ENCODE measurements at regions not wholly inside any gene's neighbourhood (a gene's known extent, or its start where the extent isn't known, plus 50 kb on each side); places are given as distances from the start of the nearest gene placed in this dataset.

- intact Hi-C loops (cut with DNase I; ENCODE audit: low total_unique reads): no loop called here
- H3K4me1 ChIP-seq: peaks cover 0 to 30% (median 20%) of the 10 kb centered on the region in 4 donors
- 71 to 84% (median 79%) methylated on average over 10 of the region's 10 CpGs for WGBS, 5 donors
- peak in 1 of 2 donors; percentile 80 for DNase-seq
- no peaks in the 10 kb centered on the region for H3K9me3 ChIP-seq
- TF ChIP-seq POLR2AphosphoS5 (IDR thresholded peaks at IDR 0.05): no peak
- TF ChIP-seq EP300 (IDR thresholded peaks at IDR 0.05): no peak
- TF ChIP-seq CTCF (IDR thresholded peaks at IDR 0.05): no peak
- TF ChIP-seq POLR2A (IDR thresholded peaks at IDR 0.05): no peak
- no peaks in the 10 kb centered on the region for H3K27me3 ChIP-seq
- no peaks in the 10 kb centered on the region for H3K36me3 ChIP-seq
- H3K4me3 ChIP-seq: no peak overlapping the region
- no peak overlapping the region for H3K27ac ChIP-seq
Measured at GRCh38 chr3:184648636-184649035, 63.2 kb downstream of the MAGEF1 start.

DNA sequence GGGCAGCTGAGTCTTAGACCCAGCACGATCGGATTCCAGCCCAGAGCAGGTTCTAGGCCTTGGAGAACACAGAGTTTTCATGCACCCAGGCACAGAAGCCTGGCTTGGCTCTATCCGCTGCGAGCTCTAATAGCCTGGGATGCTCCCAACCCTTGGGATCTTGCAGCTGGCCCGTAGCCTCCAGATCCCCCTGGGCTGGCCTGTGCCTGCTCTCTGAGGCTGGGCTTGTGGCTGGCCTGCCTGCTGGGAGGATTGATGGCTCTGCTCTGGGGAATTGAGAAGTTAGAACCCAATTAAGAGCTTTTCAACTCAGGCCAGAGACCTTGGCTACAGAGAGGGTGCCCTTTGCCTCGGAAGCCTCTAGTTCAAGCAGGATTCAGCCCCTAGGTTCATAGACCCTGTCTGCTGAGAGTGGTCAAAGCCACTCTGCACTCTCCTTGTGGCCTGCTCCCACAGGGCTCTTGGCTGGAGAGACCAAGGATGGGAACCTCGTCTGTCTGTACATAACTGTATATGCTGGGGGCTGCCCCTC lies 64.4 kb downstream of the MAGEF1 start:
- peak in 1 of 2 donors; percentile 45 for DNase-seq
- Histone ChIP-seq H3K27me3 (no peaks in the 10 kb centered on the region), H3K36me3 (no peaks in the 10 kb centered on the region), H3K9me3 (no peaks in the 10 kb centered on the region), H3K4me1 (peaks cover 0 to 29% (median 20%) of the 10 kb centered on the region in 4 donors), H3K4me3 (no peak overlapping the region), H3K27ac (no peak overlapping the region)
- 86 to 94% (median 88%) methylated on average over 5 to 7 of the region's 7 CpGs for WGBS, 5 donors
- TF ChIP-seq EP300 (IDR thresholded peaks at IDR 0.05): no peak
- no peak for TF ChIP-seq POLR2AphosphoS5 (IDR thresholded peaks at IDR 0.05)
- no peak for TF ChIP-seq CTCF (IDR thresholded peaks at IDR 0.05)
- TF ChIP-seq POLR2A (IDR thresholded peaks at IDR 0.05): no peak
- intact Hi-C loops (cut with DNase I; ENCODE audit: low total_unique reads): no loop called here

- Histone ChIP-seq H3K27ac (peak overlapping the region in 4 of 5 donors; percentile 5 to 60 (median 44)), H3K27me3 (no peaks in the 10 kb centered on the region), H3K36me3 (no peaks in the 10 kb centered on the region), H3K4me1 (peaks cover 0 to 21% (median 20%) of the 10 kb centered on the region in 4 donors), H3K9me3 (no peaks in the 10 kb centered on the region), H3K4me3 (no peak overlapping the region)
- TF ChIP-seq EP300 (IDR thresholded peaks at IDR 0.05): no peak
- TF ChIP-seq CTCF (IDR thresholded peaks at IDR 0.05): no peak
- peak in 2 of 3 donors; percentile 65 to 77 for TF ChIP-seq POLR2AphosphoS5 (IDR thresholded peaks at IDR 0.05)
- TF ChIP-seq POLR2A (IDR thresholded peaks at IDR 0.05): no peak
- 16 to 69% (median 30%) methylated on average over 3 of the region's 3 CpGs for WGBS, 5 donors
- intact Hi-C loops (cut with DNase I; ENCODE audit: low total_unique reads): no loop called here
- peak; percentile 80 to 88 for DNase-seq
Measured at GRCh38 chr3:184645336-184645735, 66.5 kb downstream of the MAGEF1 start.

GRCh38 chr3:184643442-184643841 lies 68.4 kb downstream of the MAGEF1 start:
- Histone ChIP-seq H3K4me1 (peaks cover 0 to 21% (median 20%) of the 10 kb centered on the region in 4 donors), H3K36me3 (no peaks in the 10 kb centered on the region), H3K4me3 (no peak overlapping the region), H3K27ac (no peak overlapping the region), H3K27me3 (no peaks in the 10 kb centered on the region), H3K9me3 (no peaks in the 10 kb centered on the region)
- TF ChIP-seq POLR2AphosphoS5 (IDR thresholded peaks at IDR 0.05) (no peak), EP300 (IDR thresholded peaks at IDR 0.05) (no peak), POLR2A (IDR thresholded peaks at IDR 0.05) (no peak), CTCF (IDR thresholded peaks at IDR 0.05) (no peak)
- intact Hi-C loops (cut with DNase I; ENCODE audit: low total_unique reads): no loop called here
- DNase-seq: no peak
- 69 to 86% (median 79%) methylated on average over 6 of the region's 6 CpGs for WGBS, 5 donors
